ENCODE measurements at regions not wholly inside any gene's neighbourhood (a gene's known extent, or its start where the extent isn't known, plus 50 kb on each side); places are given as distances from the start of the nearest gene placed in this dataset.

- no peak for TF ChIP-seq EZH2 (IDR thresholded peaks at IDR 0.05)
- no peak for TF ChIP-seq POLR2AphosphoS5 (IDR thresholded peaks at IDR 0.05; ENCODE audit: borderline replicate concordance, low read depth, low read length)
- TF ChIP-seq FOXP2 (optimal IDR thresholded peaks at IDR 0.05; ENCODE audit: control extremely low read depth, extremely low read length, insufficient read depth), result no peak
These were observed 69.2 kb upstream of the MIR17HG start for GRCh38 chr13:91278291-91278690.
